Hematopoietic multipotent progenitor cell treated with erythropoietin and hydrocortisone succinate and interleukin-3 and kit ligand, for 6 days (in vitro differentiated cells): ENCODE measurements at regions not wholly inside any gene's neighbourhood (a gene's known extent, or its start where the extent isn't known, plus 50 kb on each side); places are given as distances from the start of the nearest gene placed in this dataset.

Experiments
- DNase-seq: peaks from one replicate; pipeline ENCODE4 v3.0.0-alpha.2; 2015

GRCh38 chr17:55632893-55633292 lies 89.8 kb downstream of the TMEM100 start:
- no peak for DNase-seq

DNA sequence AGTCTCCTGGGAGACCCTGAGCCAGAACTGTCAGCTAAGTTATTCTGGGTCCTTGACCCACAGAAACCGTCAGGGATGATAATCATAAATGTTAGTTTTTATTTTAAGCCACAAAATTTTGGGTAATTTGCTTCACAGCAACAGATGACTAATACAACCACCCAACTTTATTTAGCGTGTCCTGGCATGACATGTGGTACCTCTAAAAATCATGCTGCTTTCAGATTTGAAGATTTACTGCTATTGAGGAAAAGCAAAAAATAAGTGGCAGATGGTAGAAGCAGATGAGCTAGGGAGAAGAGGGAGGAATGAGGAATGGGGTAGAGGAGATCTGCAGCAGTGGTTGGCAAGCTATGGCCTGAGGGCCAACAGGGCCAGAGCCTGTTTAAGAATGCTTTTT lies 90.4 kb downstream of the TMEM100 start:
- no peak for DNase-seq

- no peak for DNase-seq
Measured at GRCh38 chr17:55629995-55630394, 92.7 kb downstream of the TMEM100 start.

- no peak for DNase-seq
Measured at GRCh38 chr17:55625521-55625920, 97.1 kb downstream of the TMEM100 start.

- DNase-seq, result no peak
Measured at GRCh38 chr17:55624772-55625433, 97.8 kb downstream of the TMEM100 start.

- no peak for DNase-seq
Measured at GRCh38 chr17:55622547-55622946, 100.1 kb downstream of the TMEM100 start.

- no peak for DNase-seq
Measured at GRCh38 chr17:55620945-55621344, 101.7 kb downstream of the TMEM100 start.

DNA sequence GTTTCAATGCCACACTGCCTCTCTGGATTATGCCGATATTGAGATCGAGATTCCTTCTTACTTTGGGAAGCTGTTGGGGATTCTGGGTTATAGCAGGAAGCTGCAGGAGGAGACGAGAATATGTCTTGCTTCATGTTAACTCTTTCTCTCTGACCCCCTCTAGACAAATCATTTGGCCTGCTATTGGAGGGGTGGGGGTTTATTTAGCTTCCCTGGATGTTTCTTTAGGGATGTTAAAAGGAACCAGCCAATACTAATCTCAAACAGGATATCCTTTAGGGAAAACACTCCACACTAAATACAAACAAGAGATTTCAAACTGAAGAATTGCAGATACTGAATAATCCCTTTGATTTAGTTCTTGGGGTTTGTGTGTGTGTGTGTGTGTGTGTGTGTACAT lies 102.6 kb downstream of the TMEM100 start:
- DNase-seq, result no peak

DNA sequence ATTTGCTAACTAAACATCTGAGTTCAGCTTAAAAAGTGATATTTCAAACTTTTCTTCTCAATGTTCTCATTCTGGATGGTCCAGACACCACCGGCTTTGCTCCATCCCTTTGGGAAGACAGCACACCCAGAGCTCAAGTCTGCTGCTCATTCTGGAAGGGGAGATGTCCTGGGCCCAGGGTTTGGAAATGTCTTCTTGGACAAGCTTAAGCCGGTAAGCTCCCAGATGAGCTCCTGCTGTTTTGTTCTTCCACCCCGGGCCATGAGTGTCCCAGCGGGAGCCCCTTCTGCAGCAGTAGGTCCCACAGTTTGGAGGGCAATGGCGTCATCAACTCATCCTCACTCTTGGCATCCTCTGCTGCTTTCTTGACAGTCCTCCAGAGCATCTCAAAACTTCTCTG lies 105.2 kb downstream of the TMEM100 start:
- no peak for DNase-seq

- no peak for DNase-seq
Measured at GRCh38 chr17:55614061-55614460, 102.8 kb upstream of the SMIM36 start.

- no peak for DNase-seq
Measured at GRCh38 chr17:55612691-55613141, 101.5 kb upstream of the SMIM36 start.

GRCh38 chr17:55607731-55608341 lies 96.6 kb upstream of the SMIM36 start:
- DNase-seq, result no peak

DNA sequence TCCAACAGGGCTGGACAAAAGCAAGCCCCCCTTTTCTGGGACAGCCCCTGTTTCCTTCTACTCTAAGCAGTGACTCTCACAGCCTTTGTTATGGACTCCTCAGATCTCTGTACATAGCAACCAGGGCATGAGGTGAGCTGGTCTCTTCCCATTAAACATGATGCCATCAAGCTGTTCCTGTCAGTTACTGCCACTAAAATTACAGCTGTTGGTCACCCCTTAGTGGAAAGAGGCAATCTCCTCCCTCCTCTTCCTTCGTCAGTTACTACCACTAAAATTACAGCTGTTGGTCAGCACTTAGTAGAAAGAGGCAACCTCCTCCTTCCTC lies 95.2 kb upstream of the SMIM36 start:
- DNase-seq, result no peak

- DNase-seq, result no peak
Measured at GRCh38 chr17:55605705-55606487, 94.6 kb upstream of the SMIM36 start.

GRCh38 chr17:55601874-55602364 lies 90.7 kb upstream of the SMIM36 start:
- DNase-seq, result peak; percentile 56

- DNase-seq, result peak; percentile 5
Measured at GRCh38 chr17:55598495-55598894, 87.2 kb upstream of the SMIM36 start.

GRCh38 chr17:55588446-55589242 lies 77.4 kb upstream of the SMIM36 start:
- DNase-seq, result no peak

- DNase-seq, result no peak
Measured at GRCh38 chr17:55587608-55588139, 76.4 kb upstream of the SMIM36 start.

DNA sequence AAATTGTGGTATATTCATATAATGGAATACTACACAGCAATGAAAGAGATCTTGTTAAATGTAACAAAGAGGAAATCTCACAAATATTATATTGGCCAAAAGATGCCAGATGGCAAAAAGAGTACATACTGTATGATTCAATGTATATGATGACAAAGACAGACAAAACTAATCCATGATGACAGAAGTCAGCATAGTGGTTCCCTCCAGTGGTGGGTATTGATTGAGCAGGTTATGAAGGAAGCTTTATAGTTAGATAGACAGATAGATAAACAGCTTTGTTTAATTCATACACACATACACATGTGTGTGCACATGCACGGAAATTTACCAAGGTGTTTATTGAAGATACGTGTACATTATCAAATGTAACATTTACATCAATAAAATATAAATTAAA lies 74.4 kb upstream of the SMIM36 start:
- no peak for DNase-seq

DNA sequence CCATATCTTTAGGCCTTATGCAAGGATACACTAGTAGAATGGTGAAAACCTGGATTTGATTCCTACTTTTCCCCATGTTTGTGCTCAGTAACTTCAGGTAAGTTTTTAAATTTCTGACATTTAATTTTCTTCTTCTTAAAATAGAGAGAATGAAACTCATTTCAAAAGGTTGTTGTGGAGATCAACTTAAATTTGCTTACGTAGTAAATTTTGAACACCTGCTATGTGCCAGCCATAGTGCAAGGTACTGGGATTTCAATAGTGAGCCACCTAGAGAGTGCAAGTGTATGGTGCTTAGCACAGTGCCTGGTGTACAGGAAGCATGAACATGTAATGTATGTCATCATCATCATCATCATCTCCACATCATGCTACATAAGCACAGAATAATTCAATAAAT lies 73.6 kb upstream of the SMIM36 start:
- DNase-seq, result no peak

GRCh38 chr17:55584055-55584685 lies 72.9 kb upstream of the SMIM36 start:
- DNase-seq, result peak; percentile 18

- DNase-seq, result no peak
Measured at GRCh38 chr17:55582897-55583296, 71.6 kb upstream of the SMIM36 start.
